DMS 273 (cell line): ENCODE measurements at regions not wholly inside any gene's neighbourhood (a gene's known extent, or its start where the extent isn't known, plus 50 kb on each side); places are given as distances from the start of the nearest gene placed in this dataset.

Experiments
- DNase-seq: peaks from one replicate; lab custom pipeline; 2025; ENCODE audit not compliant: unreplicated experiment; lab: John Stamatoyannopoulos, UW

DNA sequence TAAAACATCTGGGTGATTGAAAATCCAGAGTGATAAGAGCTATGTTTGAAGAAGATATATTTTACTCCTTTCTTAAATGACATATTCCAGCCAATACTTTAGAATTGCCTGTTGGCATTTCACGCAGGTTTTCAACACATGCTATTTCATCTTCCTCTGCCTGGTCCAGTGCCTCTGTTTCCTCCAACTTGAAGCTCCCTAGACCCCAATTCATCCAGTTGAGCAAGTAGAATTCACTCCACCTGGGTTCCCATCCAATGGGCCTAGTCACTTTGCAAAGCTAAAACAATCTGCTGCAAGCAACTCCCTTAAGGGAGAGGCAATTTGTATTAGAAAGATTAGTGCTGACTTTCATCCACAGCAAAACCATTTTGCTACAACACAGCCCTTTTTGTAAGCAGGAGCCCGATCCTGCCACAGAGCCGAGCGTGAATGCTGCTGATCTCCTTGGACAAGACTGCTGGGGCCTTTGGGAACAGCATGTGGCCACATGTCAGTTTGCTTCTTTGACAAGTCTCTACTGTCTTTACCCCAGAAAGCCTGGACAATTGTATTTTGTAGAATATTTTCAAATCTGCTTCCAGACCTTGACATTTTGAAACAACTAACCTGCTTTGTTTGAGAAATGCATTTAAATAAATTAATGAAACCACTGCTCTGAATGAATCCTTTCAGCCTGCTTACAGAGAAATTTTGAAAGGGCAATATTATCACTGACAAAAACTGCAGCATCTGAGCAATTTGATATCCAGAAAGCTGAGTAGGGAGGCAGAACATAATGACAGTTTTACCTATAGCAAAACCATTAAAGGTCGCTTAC is 259.1 kb downstream of the TDRD15 start:
- DNase-seq = no peak

DNA sequence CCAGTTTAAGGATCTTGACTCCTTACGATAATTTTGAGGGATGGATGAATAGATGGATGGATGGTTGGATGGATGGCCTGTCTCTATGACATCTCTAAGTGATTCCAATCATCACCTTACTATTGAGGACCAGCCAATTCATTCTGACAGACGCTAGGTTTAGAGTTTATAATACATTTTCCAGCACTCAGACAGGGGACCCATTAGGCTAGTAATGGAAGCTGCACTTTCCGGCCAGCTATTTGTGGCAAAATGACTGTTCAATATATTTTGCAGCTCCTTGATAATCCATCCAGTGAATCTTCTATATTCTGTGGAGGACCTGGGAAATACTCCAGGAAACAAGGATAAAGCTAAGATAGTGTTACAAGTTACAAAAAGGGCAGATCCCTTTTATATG is 262.9 kb downstream of the TDRD15 start:
- DNase-seq = no peak

GRCh38 chr2:21392649-21393048 is 268.9 kb downstream of the TDRD15 start:
- DNase-seq = no peak

DNA sequence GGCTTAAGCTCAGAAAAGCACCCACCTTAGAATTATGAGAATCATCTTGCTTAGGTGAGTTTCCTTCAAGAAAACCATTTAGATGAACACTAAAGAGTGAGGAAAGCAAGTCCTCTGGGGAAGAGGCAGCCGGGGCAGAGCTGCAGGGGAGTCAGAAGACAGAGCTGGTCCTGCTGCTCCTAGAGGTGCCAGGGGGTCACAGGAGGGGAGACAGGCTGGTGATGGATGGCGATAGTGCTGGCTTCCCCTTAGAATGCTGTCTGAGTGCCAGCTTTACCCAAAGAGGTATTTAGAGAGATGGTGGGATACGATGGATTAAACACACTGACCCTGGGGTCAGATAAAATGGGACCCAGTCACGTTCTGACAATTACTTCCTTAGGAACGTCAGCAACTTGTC is 269.4 kb downstream of the TDRD15 start:
- DNase-seq = no peak

- peak; percentile 23 for DNase-seq
Observed at GRCh38 chr2:21395366-21395765, 271.6 kb downstream of the TDRD15 start.

- no peak for DNase-seq
Observed at GRCh38 chr2:21396252-21396651, 272.5 kb downstream of the TDRD15 start.

GRCh38 chr2:21401022-21401698 is 277.4 kb downstream of the TDRD15 start:
- no peak for DNase-seq

DNA sequence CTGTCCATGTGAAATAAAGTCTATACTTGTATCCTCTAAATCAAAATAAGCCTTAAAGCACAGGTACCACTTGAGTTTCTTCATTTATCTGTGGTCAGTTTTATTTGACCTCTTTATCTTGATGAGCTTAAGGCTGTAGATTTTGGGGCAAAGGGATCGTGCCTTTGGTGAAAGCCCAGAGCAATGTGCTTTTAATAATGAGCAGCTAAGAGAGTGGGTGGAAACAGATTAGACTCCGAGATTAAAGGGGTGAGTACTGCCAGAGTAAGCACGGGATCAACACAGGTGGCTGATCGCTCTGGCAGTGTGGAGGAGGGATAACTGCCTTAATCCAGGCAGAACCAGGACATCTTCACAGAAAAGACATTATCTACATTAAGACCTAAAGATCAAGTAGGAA is 280.4 kb downstream of the TDRD15 start:
- no peak for DNase-seq

- no peak for DNase-seq
Observed at GRCh38 chr2:21404827-21405625, 281.3 kb downstream of the TDRD15 start.

GRCh38 chr2:21406386-21406785 is 282.6 kb downstream of the TDRD15 start:
- no peak for DNase-seq

- DNase-seq = no peak
Observed at GRCh38 chr2:21406911-21407310, 283.1 kb downstream of the TDRD15 start.

DNA sequence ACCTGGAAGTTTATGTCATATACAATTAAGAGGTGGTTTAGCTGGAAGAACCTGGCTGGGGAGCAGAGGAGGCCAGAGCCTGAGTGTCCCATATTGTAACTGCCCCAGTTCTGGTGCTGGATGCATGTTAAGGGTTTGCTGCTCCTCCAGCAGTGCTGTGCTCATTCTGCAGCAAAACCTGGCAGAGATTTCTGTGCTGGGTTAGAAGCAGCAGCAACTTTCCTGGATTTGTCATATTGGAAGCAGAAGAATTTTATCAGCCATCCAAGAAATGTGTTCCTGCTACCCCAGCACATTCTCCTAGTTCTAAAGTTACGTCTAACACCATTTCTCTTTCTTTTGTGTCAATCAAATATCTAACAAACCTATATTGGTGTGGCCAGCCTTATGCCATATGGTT is 284.1 kb downstream of the TDRD15 start:
- DNase-seq = no peak

DNA sequence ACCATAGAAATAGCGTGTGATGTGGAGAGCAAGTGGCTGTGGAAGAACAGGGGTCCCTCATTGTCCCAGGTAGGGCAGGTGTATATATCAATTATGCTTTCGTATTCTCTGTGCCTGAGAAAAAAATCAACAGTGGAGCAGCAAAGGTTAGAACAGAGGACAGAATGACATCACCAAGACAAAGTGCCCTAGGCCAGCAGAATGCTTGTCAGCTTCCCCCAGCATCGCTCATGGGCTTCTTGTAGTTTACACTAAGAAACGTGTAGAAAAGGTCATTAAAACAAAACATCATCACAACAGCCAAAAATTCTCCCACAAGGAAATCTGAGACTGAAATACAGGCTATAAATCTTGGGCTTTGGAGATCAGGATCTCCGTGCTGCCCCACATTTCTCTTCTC is 288.0 kb downstream of the TDRD15 start:
- DNase-seq = no peak

DNA sequence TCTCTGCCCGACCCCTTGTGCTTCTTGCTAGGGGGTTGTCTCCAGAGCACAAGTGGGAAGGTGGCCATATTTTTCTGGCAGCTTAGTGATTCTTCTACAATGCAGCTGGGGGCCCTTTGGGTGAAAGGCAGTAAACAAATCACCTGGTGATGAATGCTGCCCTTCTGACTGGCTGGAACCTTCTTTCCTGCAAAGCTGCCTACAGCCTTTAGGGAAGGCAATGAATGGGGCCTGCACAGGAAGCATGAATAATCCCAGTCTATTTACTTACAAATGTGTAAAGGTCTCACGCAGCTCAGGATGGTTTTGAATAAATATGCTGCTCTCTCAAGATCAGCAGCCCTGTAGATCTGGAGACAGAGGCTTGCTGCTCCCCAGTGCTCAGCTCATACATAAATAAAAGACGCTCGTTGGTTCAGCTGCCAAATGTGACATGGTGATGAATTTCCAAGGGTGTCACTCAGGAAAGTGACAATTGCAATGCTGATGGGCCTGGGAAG is 289.2 kb downstream of the TDRD15 start:
- no peak for DNase-seq

- peak; percentile 47 for DNase-seq
Observed at GRCh38 chr2:21415234-21415633, 291.5 kb downstream of the TDRD15 start.

DNA sequence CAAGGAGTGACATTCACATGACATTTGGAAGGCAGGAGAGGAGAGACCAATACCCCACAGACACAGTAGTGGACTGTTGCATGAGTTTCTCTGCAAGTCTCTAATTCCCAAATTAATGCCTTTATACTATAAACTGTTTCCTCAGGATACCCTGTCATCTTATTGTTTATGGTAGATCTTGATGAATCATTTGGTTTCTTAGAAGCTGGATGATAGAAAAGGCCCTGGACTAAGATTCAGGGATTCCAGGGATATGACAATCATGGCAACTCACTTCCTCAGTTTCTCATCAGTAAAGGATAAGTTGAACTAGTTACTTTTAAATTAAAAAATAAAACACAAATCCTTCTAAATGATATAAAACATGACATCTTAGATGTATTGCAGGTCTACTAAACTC is 292.5 kb downstream of the TDRD15 start:
- DNase-seq = no peak

GRCh38 chr2:21418456-21418855 is 294.7 kb downstream of the TDRD15 start:
- DNase-seq = no peak

- DNase-seq = no peak
Observed at GRCh38 chr2:21420553-21421335, 297.0 kb downstream of the TDRD15 start.

- DNase-seq = peak; percentile 74
Observed at GRCh38 chr2:21422050-21422449, 298.3 kb downstream of the TDRD15 start.

DNA sequence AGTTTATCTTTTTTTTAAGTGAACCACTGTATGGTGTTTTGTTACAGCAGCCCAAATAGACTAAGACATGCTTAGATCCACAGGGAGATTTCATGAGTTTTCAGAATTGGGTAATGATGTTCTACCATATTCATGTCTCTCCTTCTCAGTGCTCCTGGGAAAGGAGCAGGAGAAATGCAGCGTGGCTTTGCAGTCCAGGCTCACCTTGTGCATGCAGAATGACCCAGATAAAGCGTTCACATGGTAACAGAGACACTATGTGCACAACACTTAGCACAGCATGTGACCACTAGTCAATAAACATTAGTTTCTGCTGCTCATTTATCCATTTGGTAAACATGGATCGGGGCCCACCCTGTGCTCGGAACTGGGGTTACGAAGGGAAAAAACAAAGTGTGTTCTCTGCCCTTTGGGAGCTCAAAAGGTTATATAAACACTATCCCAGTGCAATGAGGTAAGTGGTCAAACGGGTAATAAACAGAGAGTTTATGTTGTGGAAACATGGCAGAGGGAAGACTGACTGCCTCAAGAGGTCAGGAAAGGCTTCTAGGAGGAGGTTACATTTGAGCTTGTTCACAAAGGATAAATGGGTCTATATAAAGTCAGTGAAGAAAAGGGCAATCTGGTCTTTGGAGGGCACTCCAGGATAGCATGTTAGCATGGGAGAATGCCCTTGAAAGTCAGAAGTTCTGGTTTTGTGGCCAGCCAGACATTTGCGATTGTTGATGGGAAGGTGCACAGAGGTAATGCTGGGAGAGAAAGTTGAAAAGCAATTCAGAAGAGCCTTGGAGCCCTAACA is 299.2 kb downstream of the TDRD15 start:
- no peak for DNase-seq
